AG09319 (cell line): ENCODE measurements at regions not wholly inside any gene's neighbourhood (a gene's known extent, or its start where the extent isn't known, plus 50 kb on each side); places are given as distances from the start of the nearest gene placed in this dataset.

Source experiments
- DNase-seq: peaks from one replicate; pipeline ENCODE4 v3.0.0-alpha.2; 2010; ENCODE audit warnings: low read depth; ENCODE audit errors: extremely low read depth
- TF ChIP-seq, protein P1 (sequence below): IDR thresholded peaks from 2 replicates; pipeline ENCODE4 v1.5.1; 2011; ENCODE audit warnings: low read depth, mild to moderate bottlenecking, inconsistent platforms, low read length, moderate library complexity

DNA sequence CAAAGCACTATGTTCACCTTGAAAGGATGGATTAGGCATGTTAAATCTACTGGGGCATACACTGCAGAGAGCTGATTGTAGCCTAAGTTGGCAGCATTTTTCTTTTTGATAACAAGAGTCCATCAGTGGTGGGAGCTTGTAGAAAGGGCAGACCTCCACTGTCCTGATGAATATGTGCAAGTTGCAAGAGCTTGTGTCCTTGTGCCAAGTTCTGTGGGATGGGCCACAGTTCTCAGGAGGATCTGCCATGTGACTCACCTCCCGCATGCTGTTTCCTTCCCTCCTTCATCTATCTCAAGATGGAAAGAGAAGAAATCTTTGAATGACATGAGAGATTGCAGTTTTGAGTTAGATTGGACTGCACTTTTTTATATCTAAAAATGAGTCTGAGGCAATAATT lies 58.3 kb upstream of the GGTLC1 start:
- TF ChIP-seq, protein P1, sequence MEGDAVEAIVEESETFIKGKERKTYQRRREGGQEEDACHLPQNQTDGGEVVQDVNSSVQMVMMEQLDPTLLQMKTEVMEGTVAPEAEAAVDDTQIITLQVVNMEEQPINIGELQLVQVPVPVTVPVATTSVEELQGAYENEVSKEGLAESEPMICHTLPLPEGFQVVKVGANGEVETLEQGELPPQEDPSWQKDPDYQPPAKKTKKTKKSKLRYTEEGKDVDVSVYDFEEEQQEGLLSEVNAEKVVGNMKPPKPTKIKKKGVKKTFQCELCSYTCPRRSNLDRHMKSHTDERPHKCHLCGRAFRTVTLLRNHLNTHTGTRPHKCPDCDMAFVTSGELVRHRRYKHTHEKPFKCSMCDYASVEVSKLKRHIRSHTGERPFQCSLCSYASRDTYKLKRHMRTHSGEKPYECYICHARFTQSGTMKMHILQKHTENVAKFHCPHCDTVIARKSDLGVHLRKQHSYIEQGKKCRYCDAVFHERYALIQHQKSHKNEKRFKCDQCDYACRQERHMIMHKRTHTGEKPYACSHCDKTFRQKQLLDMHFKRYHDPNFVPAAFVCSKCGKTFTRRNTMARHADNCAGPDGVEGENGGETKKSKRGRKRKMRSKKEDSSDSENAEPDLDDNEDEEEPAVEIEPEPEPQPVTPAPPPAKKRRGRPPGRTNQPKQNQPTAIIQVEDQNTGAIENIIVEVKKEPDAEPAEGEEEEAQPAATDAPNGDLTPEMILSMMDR = no peak
- no peak for DNase-seq

DNA sequence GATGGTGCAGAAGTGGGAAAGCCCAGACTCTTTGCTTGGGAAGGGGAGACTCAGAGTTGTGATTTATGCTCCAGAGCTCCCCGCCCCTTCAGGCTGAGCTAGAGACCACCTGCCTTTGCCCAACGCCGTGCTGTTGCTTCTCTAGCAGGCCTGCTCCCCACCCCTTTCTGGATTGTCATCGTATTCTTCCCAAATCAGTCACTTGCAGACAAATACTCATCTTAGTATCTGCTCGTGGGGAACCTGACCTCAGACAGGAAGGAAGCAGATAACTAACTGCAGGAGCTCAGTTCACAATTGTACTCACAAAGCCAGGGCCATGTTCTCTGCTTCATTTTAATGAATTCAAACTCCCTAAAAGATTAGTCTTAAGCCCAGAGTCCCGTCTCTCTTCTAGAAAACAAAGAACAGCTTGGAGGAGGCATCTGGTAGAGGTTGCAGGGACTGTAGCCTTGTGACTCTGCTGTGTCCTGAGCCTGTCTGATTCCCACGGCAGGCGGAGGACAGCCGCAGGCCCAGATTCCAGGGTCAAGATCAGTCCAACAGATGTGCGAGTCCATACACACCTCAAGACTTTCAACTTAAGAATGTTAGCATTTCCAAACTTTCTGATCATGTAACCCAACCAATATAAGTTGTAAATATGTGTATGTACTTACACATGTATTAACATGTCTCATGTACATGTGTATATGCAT lies 57.2 kb upstream of the GGTLC1 start:
- DNase-seq = no peak
- TF ChIP-seq, protein P1 = no peak

GRCh38 chr20:24043294-24043693 lies 54.7 kb upstream of the GGTLC1 start:
- TF ChIP-seq, protein P1 = no peak
- DNase-seq = no peak

GRCh38 chr20:24042646-24043045 lies 54.1 kb upstream of the GGTLC1 start:
- DNase-seq = no peak
- TF ChIP-seq, protein P1 = no peak

DNA sequence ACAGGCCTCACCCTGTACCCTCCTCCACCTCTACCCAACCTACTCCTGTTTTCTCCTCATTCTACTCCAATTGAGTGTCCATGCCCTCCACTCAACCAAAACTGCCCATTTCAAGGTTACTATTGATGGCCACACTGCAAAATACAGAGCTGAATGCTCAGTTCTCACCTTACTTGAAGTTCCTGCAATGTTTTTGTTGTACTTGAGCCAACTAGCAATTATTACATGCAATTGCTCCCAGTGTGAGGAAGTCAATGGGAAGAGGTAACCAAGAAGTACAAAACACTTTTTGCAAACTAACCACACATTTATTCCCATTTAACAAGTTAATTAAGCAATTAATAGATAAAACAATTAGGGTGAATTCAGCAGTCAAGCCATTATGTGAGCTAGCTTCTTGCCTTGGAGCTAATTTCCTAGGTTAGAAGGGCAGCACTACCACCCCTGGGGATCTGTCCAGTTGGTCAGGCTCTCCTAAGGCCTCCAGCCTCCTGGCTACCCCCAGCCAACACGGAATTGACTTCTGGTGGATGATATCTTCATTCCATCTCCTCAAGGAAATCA lies 52.4 kb upstream of the GGTLC1 start:
- TF ChIP-seq, protein P1 = no peak
- no peak for DNase-seq

GRCh38 chr20:24039196-24039595 lies 50.6 kb upstream of the GGTLC1 start:
- DNase-seq = no peak
- TF ChIP-seq, protein P1 = no peak
